Cardiac septum (tissue), 1 donor: ENCODE measurements at regions not wholly inside any gene's neighbourhood (a gene's known extent, or its start where the extent isn't known, plus 50 kb on each side); places are given as distances from the start of the nearest gene placed in this dataset.

Experiments
- DNase-seq: peaks from one replicate; pipeline ENCODE4 v3.0.0-alpha.2; 2020; ENCODE audit warnings: low spot score
- intact Hi-C: fragments of 100-400 bp; cut with DNase I; formaldehyde crosslinking; loops from one replicate; pipeline ENCODE4 v1.14.0; 2022
- donor health status: DM: no; HTN: no; CAD: no.

DNA sequence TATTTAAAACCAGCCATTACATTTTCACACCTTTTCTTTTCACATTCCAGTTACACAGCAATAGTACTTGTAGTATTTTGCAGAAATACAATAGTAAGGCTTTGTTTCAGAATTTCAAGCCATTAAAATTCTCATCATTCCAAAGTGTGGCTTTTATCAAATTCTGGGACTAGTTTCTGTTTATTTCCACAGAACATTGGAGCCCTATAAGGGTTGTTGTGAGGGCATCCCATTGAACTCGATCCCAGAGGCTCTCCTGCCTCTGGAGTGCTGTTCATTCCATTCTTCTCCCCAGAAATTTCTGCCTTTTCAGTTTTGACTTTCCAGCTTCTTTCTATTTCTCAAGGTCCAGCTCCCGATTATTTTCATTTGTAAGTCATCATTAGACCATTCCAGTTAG is 645.5 kb downstream of the ADGRL2 start:
- intact Hi-C loops: no loop called here
- no peak for DNase-seq

DNA sequence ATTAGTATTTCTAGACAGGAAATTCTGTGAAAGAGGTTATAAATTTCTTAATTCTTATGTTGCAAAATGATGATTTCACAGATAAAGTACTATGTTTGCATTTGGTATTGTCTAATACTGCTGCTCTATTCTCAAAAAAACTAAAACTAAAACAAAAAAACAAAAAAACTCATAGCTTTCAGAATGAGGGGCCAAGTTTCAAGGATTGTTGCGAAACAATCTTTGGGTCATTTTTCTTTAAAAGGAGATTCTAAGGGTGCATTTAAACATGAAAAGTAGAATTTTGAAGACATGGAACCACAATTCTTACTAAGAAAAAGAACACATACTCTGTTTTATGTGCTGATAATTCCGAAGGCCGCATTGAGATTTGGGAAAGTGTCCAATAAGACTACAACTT is 645.1 kb downstream of the ADGRL2 start:
- intact Hi-C loops: no loop called here
- DNase-seq: no peak

DNA sequence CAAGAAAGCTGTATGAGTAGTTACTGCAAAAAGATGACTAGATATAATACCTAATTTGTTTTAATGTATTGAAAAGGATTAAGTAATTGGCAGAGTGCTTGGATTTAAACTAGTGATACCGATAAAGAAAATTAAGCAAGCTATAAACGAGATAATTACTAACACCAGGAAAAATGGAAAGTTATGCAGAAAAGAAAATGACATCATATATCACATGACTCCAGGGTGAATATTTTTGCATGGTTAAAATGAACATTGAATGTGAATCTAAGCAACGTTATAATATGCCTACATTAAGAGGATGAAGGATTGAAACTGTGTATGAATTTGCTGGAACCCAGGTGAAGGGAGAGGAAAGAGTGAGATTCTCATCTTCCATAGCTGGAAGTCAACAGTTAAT is 644.4 kb downstream of the ADGRL2 start:
- intact Hi-C loops: no loop called here
- DNase-seq: no peak

DNA sequence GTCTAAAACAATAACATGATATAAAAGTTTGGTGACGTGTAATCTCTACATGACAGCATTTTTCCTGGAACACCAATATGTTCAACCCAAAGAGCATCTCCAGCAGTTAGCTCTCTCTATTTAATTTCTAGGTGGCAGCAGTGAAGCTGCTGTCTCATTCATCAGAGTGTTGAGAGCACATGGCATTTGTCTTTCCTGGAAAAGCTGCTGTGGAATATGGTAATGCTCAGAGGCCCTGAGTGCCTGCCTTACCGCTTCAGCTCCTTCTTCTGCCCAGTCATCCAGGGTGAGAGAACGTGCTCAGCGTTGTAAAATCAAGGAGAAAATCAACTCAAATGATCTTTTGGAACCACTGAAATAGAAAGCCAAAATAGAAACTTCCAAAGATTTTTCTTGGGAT is 640.7 kb downstream of the ADGRL2 start:
- no peak for DNase-seq
- intact Hi-C loops: no loop called here

DNA sequence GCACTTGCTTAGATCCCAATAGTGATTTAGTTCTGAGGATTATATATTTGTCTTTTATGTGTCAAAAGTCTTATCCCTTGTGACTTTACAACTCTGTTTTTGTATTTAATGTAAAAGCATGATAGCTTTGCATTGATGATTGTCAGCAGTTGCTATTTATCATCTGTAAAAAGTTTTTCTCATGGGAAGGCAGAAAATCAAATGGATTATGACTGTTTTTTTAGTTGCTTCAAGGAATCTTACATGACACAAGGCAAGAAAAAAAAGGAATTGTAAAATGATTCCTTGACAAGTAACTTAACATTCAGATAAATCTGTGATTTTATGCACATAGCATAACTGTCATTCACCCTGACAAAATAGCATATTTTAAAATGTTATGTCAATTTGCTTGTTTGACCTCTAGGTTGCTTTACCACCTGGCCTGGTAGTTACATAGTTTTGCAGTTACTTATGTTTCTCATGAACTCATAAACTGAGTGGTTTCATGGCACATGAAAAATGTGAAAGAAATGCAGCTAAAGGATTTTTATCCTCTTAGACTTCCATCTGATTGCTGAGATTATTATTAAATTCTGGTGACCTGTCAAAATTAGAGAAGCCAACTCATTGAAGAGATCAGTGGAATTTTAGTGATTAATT is 622.6 kb downstream of the ADGRL2 start:
- DNase-seq: no peak
- intact Hi-C loops: no loop called here

DNA sequence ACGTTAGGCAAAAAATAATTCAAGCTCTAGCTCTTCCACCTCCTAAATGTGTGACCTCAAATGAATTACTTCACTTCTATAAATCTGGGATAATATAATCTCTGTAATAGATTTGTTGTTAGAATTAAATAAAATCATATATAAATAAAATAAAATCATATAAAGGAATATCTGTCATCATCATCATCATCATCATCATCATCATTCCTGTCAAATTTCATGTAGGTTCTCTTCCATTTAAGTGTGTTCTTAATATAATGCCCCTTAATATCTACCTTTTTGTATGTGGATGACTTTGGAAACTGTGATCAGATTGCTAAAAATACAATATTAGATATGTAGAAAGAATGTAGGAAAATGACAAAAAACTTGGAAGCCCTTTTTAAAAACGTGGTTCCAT is 621.0 kb downstream of the ADGRL2 start:
- intact Hi-C loops: no loop called here

DNA sequence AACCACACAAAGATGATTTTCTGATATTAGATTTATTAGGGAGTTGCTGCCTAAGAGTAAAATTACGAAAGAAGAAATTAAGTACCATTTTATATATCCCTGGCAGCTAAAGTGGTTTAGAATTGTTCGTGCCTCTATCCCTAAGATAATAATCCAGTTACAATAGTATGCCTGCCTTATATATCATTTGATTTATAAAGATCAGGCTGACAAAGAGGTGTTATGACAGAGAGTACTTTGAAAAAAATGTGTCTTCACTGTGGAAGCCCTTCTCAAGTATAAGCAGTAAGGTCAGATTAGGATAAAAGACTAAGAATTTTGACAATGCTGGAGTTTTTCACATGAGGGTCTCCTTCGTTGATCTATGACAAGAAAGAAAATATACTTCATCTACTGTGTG is 619.9 kb downstream of the ADGRL2 start:
- intact Hi-C loops: no loop called here

More for the DNA sequence above, 621.0 kb downstream of the ADGRL2 start:
- no peak for DNase-seq

GRCh38 chr1:82411605-82412004 is 610.9 kb downstream of the ADGRL2 start:
- intact Hi-C loops: no loop called here
- DNase-seq: no peak

More for the DNA sequence above, 619.9 kb downstream of the ADGRL2 start:
- no peak for DNase-seq

DNA sequence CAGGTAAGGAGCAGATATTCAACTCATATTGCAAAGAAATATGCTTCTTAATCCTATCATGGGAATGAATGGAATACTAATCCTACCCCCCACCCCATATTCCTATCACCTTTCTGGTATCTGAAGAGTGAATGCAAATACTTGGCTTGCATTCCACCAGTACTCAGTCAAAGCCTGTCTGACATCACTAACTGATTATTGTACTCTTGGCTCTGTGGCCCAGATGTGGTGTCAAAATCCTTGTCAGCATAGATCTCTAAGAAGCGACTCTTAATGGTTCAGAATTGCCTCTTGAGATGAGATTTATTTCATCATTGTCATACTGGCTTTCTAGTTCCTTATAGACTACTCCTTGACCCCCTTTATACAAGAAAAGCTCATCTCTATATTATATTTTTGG is 604.6 kb downstream of the ADGRL2 start:
- intact Hi-C loops: no loop called here
- DNase-seq: no peak

GRCh38 chr1:82401116-82401515 is 600.4 kb downstream of the ADGRL2 start:
- intact Hi-C loops: no loop called here

DNA sequence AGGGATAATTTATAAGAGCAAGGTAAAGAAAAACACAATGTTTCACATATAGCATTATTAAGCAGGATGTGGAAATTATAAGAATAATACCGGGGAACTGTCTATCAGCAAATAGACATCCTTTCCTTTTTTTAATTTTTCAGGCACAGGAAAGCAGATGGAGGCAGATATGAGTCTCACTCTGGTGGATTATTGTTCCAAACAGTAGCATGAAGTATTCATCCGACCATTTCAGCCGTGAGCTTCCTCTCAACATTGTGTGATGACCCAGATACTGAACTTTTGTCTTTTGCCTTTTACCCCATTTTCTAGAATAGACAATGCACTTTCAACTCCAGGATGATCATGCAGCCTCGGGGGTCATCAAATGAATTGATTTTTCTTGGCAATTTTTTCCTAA is 599.8 kb downstream of the ADGRL2 start:
- no peak for DNase-seq
- intact Hi-C loops: no loop called here

More at GRCh38 chr1:82401116-82401515, 600.4 kb downstream of the ADGRL2 start:
- no peak for DNase-seq

GRCh38 chr1:82399093-82399492 is 598.4 kb downstream of the ADGRL2 start:
- DNase-seq: no peak
- intact Hi-C loops: no loop called here

- intact Hi-C loops: no loop called here
- DNase-seq: no peak
Observed at GRCh38 chr1:82398357-82398756, 597.6 kb downstream of the ADGRL2 start.

GRCh38 chr1:82395440-82395839 is 594.7 kb downstream of the ADGRL2 start:
- no peak for DNase-seq
- intact Hi-C loops: no loop called here

DNA sequence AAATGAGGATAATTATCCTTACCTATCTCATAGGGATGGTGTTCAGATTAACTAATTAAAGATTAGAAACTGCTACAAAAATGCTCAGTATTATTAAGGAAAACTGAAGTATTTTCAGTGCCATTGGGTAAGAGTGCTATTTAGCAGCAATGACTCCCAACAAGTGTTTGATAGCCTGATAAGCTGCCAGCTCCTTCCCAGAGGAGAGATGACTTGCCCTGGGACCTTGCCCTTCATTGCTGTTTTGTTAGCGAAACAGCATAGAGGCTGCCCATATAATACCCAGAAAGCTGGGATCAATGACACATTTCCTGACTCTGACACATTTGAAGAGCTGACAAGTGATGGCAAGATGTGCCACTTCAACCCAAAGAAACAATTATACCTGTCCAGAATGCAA is 592.2 kb downstream of the ADGRL2 start:
- intact Hi-C loops: no loop called here
- DNase-seq: no peak

GRCh38 chr1:82392513-82392912 is 591.8 kb downstream of the ADGRL2 start:
- intact Hi-C loops: no loop called here

DNA sequence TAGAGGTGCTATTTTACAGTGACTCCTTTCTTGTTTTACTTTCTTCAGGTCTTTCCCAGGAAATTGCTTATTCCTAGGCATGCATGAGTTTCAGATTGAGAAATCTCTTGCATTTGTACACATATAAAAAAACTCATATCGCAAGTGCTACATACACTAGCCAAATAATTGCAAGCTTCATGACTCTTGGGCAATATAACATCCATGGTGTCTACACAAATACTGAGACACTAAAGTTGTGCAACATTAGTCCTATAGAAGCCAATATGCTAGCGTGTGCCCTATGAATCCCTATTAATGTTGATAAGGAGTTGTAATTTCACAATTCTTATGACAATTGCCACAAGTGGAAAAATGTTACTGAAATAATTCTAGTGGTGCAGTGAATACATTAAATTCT is 591.0 kb downstream of the ADGRL2 start:
- intact Hi-C loops: no loop called here
- no peak for DNase-seq

More at GRCh38 chr1:82392513-82392912, 591.8 kb downstream of the ADGRL2 start:
- DNase-seq: no peak

- no peak for DNase-seq
- intact Hi-C loops: no loop called here
Observed at GRCh38 chr1:82390627-82391026, 589.9 kb downstream of the ADGRL2 start.

DNA sequence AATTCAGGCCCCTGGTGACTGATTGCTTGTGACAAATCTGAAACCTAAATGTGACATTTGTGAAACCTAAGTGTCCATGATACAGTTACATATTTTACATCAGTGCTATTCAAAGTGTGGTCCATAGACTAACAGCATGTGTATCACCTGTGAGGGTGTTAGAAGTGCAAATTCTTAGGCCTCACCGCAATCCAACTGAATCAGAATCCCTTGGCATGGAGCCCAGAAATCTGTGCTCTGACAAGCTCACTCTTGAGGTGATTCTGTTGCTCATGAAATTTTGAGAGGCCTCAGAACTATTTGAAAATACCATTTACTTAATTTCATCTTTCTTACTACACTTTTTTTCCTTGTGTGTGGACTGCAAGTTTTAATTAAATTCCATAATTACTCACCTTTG is 587.9 kb downstream of the ADGRL2 start:
- no peak for DNase-seq
- intact Hi-C loops: no loop called here

GRCh38 chr1:82387012-82387366 is 586.3 kb downstream of the ADGRL2 start:
- intact Hi-C loops: no loop called here
- DNase-seq: no peak

GRCh38 chr1:82386365-82387011 is 585.8 kb downstream of the ADGRL2 start:
- intact Hi-C loops: no loop called here
- no peak for DNase-seq

GRCh38 chr1:82384776-82385175 is 584.0 kb downstream of the ADGRL2 start:
- DNase-seq: no peak
- intact Hi-C loops: no loop called here
